ENCODE measurements at regions not wholly inside any gene's neighbourhood (a gene's known extent, or its start where the extent isn't known, plus 50 kb on each side); places are given as distances from the start of the nearest gene placed in this dataset.

DNA sequence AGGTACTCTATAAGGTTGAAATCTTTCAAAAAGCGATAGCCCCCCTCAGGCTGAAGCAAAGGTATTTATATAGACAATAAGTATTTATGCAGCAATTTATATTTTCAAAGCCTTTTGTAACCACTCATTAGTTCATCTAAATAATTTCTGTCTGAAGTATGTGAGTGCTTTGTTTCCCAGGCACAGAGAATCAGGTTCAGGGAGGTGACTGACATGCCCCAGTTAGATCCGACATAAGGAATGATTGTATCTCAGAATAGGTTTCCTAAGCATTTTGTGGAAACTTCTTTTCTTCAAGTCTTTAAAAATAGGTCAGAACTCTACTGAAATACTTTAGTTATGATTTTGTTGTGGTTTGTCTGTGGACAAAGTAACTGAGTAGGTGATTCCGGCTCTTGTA lies 283.4 kb upstream of the G2E3 start (continued):
- TF ChIP-seq SREBF2 (IDR thresholded peaks at IDR 0.05; ENCODE audit: low read length), result no peak
- TF ChIP-seq, protein P1, sequence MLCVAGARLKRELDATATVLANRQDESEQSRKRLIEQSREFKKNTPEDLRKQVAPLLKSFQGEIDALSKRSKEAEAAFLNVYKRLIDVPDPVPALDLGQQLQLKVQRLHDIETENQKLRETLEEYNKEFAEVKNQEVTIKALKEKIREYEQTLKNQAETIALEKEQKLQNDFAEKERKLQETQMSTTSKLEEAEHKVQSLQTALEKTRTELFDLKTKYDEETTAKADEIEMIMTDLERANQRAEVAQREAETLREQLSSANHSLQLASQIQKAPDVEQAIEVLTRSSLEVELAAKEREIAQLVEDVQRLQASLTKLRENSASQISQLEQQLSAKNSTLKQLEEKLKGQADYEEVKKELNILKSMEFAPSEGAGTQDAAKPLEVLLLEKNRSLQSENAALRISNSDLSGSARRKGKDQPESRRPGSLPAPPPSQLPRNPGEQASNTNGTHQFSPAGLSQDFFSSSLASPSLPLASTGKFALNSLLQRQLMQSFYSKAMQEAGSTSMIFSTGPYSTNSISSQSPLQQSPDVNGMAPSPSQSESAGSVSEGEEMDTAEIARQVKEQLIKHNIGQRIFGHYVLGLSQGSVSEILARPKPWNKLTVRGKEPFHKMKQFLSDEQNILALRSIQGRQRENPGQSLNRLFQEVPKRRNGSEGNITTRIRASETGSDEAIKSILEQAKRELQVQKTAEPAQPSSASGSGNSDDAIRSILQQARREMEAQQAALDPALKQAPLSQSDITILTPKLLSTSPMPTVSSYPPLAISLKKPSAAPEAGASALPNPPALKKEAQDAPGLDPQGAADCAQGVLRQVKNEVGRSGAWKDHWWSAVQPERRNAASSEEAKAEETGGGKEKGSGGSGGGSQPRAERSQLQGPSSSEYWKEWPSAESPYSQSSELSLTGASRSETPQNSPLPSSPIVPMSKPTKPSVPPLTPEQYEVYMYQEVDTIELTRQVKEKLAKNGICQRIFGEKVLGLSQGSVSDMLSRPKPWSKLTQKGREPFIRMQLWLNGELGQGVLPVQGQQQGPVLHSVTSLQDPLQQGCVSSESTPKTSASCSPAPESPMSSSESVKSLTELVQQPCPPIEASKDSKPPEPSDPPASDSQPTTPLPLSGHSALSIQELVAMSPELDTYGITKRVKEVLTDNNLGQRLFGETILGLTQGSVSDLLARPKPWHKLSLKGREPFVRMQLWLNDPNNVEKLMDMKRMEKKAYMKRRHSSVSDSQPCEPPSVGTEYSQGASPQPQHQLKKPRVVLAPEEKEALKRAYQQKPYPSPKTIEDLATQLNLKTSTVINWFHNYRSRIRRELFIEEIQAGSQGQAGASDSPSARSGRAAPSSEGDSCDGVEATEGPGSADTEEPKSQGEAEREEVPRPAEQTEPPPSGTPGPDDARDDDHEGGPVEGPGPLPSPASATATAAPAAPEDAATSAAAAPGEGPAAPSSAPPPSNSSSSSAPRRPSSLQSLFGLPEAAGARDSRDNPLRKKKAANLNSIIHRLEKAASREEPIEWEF (IDR thresholded peaks at IDR 0.05; ENCODE audit: insufficient replicate concordance, low read depth, low read length), result no peak
- TF ChIP-seq, protein P2, sequence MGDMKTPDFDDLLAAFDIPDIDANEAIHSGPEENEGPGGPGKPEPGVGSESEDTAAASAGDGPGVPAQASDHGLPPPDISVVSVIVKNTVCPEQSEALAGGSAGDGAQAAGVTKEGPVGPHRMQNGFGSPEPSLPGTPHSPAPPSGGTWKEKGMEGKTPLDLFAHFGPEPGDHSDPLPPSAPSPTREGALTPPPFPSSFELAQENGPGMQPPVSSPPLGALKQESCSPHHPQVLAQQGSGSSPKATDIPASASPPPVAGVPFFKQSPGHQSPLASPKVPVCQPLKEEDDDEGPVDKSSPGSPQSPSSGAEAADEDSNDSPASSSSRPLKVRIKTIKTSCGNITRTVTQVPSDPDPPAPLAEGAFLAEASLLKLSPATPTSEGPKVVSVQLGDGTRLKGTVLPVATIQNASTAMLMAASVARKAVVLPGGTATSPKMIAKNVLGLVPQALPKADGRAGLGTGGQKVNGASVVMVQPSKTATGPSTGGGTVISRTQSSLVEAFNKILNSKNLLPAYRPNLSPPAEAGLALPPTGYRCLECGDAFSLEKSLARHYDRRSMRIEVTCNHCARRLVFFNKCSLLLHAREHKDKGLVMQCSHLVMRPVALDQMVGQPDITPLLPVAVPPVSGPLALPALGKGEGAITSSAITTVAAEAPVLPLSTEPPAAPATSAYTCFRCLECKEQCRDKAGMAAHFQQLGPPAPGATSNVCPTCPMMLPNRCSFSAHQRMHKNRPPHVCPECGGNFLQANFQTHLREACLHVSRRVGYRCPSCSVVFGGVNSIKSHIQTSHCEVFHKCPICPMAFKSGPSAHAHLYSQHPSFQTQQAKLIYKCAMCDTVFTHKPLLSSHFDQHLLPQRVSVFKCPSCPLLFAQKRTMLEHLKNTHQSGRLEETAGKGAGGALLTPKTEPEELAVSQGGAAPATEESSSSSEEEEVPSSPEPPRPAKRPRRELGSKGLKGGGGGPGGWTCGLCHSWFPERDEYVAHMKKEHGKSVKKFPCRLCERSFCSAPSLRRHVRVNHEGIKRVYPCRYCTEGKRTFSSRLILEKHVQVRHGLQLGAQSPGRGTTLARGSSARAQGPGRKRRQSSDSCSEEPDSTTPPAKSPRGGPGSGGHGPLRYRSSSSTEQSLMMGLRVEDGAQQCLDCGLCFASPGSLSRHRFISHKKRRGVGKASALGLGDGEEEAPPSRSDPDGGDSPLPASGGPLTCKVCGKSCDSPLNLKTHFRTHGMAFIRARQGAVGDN (IDR thresholded peaks at IDR 0.05), result no peak

All from GM12878 (cell line).